WTC11 (cell line): ENCODE measurements at regions not wholly inside any gene's neighbourhood (a gene's known extent, or its start where the extent isn't known, plus 50 kb on each side); places are given as distances from the start of the nearest gene placed in this dataset.

Experiments
- ATAC-seq: fragments of 200-7000 bp; cut with Tn5 transposase; 2 replicates; pipeline ENCODE4 v1.10.0; 2021; ENCODE audit warnings: mild to moderate bottlenecking, moderate library complexity
- CTCF ChIA-PET: fragments of 300-600 bp; sonication (Branson Sonifier 250); formaldehyde crosslinking; loops from one replicate; lab custom pipeline; 2021; ENCODE audit warnings: antibody characterized with exemption; lab: Charles Lee
- POLR2A ChIA-PET: fragments of 350-600 bp; sonication (Branson Sonifier 250); formaldehyde crosslinking; loops from one replicate; lab custom pipeline; 2021; ENCODE audit warnings: antibody characterized with exemption; lab: Charles Lee
- DNase-seq: peaks from one replicate; pipeline ENCODE4 v3.0.0; 2021; ENCODE audit warnings: low spot score
- H3K27ac Mint-ChIP-seq: 2 replicates; pipeline ENCODE4 v1.8.0; 2021; ENCODE audit warnings: mixed read lengths
- H3K27me3 Mint-ChIP-seq: 2 replicates; pipeline ENCODE4 v1.8.0; 2021; ENCODE audit warnings: low read depth, mild to moderate bottlenecking, moderate library complexity, mixed read lengths
- H3K36me3 Mint-ChIP-seq: 2 replicates; pipeline ENCODE4 v1.8.0; 2021; ENCODE audit warnings: mixed read lengths
- H3K4me1 Mint-ChIP-seq: 2 replicates; pipeline ENCODE4 v1.8.0; 2022; ENCODE audit warnings: mixed read lengths
- H3K4me3 Mint-ChIP-seq: 2 replicates; pipeline ENCODE4 v1.8.0; 2021; ENCODE audit warnings: mild to moderate bottlenecking, moderate library complexity, mixed read lengths
- H3K9me3 Mint-ChIP-seq: 2 replicates; pipeline ENCODE4 v1.8.0; 2021; ENCODE audit warnings: mixed read lengths
- AR ChIP-seq: fragments of 250-450 bp; sonication (Bioruptor Pico); IDR thresholded peaks from 2 replicates; pipeline ENCODE4 v1.9.0; 2021; ENCODE audit warnings: mild to moderate bottlenecking
- ARID4B ChIP-seq: sonication (generic); formaldehyde crosslinking; IDR thresholded peaks from 2 replicates; pipeline ENCODE4 v1.8.0; 2023; ENCODE audit warnings: missing genetic modification reagents, mild to moderate bottlenecking, borderline replicate concordance
- ATF1 ChIP-seq: sonication (generic); formaldehyde crosslinking; IDR thresholded peaks from 2 replicates; pipeline ENCODE4 v1.8.1; 2023; ENCODE audit warnings: mild to moderate bottlenecking, moderate library complexity, missing genetic modification reagents
- CBFB ChIP-seq: sonication (generic); formaldehyde crosslinking; IDR thresholded peaks from 2 replicates; pipeline ENCODE4 v1.8.1; 2022; ENCODE audit warnings: mild to moderate bottlenecking, low read depth, missing genetic modification reagents
- ELF4 ChIP-seq: sonication (generic); formaldehyde crosslinking; IDR thresholded peaks from 2 replicates; pipeline ENCODE4 v1.8.1; 2022; ENCODE audit warnings: low read depth, mild to moderate bottlenecking, moderate library complexity, missing genetic modification reagents
- ETV6 ChIP-seq: sonication (generic); formaldehyde crosslinking; IDR thresholded peaks from 2 replicates; pipeline ENCODE4 v1.8.1; 2022; ENCODE audit warnings: mild to moderate bottlenecking, missing genetic modification reagents
- GABPB1 ChIP-seq: sonication (generic); formaldehyde crosslinking; IDR thresholded peaks from 2 replicates; pipeline ENCODE4 v1.8.1; 2023; ENCODE audit warnings: mild to moderate bottlenecking, missing genetic modification reagents
- GRHL2 ChIP-seq: fragments of 250-450 bp; sonication (Bioruptor Pico); IDR thresholded peaks from 2 replicates; pipeline ENCODE4 v1.8.0; 2022; ENCODE audit warnings: mild to moderate bottlenecking, moderate library complexity; ENCODE audit not compliant: insufficient replicate concordance, severe bottlenecking
- GTF2I ChIP-seq: fragments of 250-450 bp; sonication (Bioruptor Pico); conservative IDR thresholded peaks from 2 replicates; pipeline ENCODE4 v1.4.0; 2021; ENCODE audit warnings: mild to moderate bottlenecking
- IRF2 ChIP-seq: sonication (generic); formaldehyde crosslinking; IDR thresholded peaks from 2 replicates; pipeline ENCODE4 v1.8.0; 2022; ENCODE audit warnings: low read depth, missing genetic modification reagents, borderline replicate concordance
- MYBL2 ChIP-seq: sonication (generic); formaldehyde crosslinking; IDR thresholded peaks from 2 replicates; pipeline ENCODE4 v1.8.1; 2023; ENCODE audit warnings: mild to moderate bottlenecking, moderate library complexity, missing genetic modification reagents
- NFATC4 ChIP-seq: fragments of 250-450 bp; sonication (Bioruptor Pico); IDR thresholded peaks from 2 replicates; pipeline ENCODE4 v1.9.0; 2021; ENCODE audit warnings: mild to moderate bottlenecking
- OVOL2 ChIP-seq: fragments of 250-450 bp; sonication (Bioruptor Pico); IDR thresholded peaks from 2 replicates; pipeline ENCODE4 v1.9.0; 2021; ENCODE audit warnings: mild to moderate bottlenecking, borderline replicate concordance
- RORB ChIP-seq: fragments of 250-450 bp; sonication (Bioruptor Pico); IDR thresholded peaks from 2 replicates; pipeline ENCODE4 v1.9.0; 2021; ENCODE audit warnings: mild to moderate bottlenecking
- SOX15 ChIP-seq: fragments of 250-450 bp; sonication (Bioruptor Pico); IDR thresholded peaks from 2 replicates; pipeline ENCODE4 v1.9.0; 2021; ENCODE audit warnings: mild to moderate bottlenecking
- SP1 ChIP-seq: sonication (generic); formaldehyde crosslinking; conservative IDR thresholded peaks from 2 replicates; pipeline ENCODE4 v1.8.1; 2022; ENCODE audit warnings: missing genetic modification reagents
- ZBTB21 ChIP-seq: sonication (generic); formaldehyde crosslinking; IDR thresholded peaks from 2 replicates; pipeline ENCODE4 v1.8.1; 2023; ENCODE audit warnings: mild to moderate bottlenecking, missing genetic modification reagents, borderline replicate concordance
- ZNF121 ChIP-seq: sonication (generic); formaldehyde crosslinking; IDR thresholded peaks from 2 replicates; pipeline ENCODE4 v1.8.0; 2023; ENCODE audit warnings: missing genetic modification reagents
- ZNF317 ChIP-seq: sonication (generic); formaldehyde crosslinking; IDR thresholded peaks from 2 replicates; pipeline ENCODE4 v1.8.1; 2023; ENCODE audit warnings: low read depth, mild to moderate bottlenecking, moderate library complexity, missing genetic modification reagents, borderline replicate concordance
- ZNF512 ChIP-seq: sonication (generic); formaldehyde crosslinking; IDR thresholded peaks from 2 replicates; pipeline ENCODE4 v1.8.1; 2022; ENCODE audit warnings: missing genetic modification reagents, borderline replicate concordance
- ZNF671 ChIP-seq: fragments of 250-450 bp; sonication (Bioruptor Pico); IDR thresholded peaks from 2 replicates; pipeline ENCODE4 v1.8.0; 2021; ENCODE audit warnings: mild to moderate bottlenecking
- TF ChIP-seq, protein P1 (sequence below): sonication (generic); formaldehyde crosslinking; IDR thresholded peaks from 2 replicates; pipeline ENCODE4 v1.8.0; 2023; ENCODE audit warnings: missing genetic modification reagents
- TF ChIP-seq, protein P2 (sequence below): fragments of 250-450 bp; sonication (Bioruptor Pico); IDR thresholded peaks from 2 replicates; pipeline ENCODE4 v1.9.0; 2021; ENCODE audit warnings: mild to moderate bottlenecking
- TF ChIP-seq, protein P3 (sequence below): sonication (generic); formaldehyde crosslinking; IDR thresholded peaks from 2 replicates; pipeline ENCODE4 v1.8.0; 2022; ENCODE audit warnings: mild to moderate bottlenecking, missing genetic modification reagents

GRCh38 chr2:239657236-239657635 lies 256.4 kb upstream of the HDAC4 start:
- Mint-ChIP-seq H3K27me3 (no peaks in the 10 kb centered on the region; the same call in 1 of the 2 replicates), H3K27ac (no peak overlapping the region), H3K9me3 (no peaks in the 10 kb centered on the region), H3K4me1 (peaks cover 8% of the 10 kb centered on the region), H3K4me3 (no peak overlapping the region), H3K36me3 (no peaks in the 10 kb centered on the region)
- ATAC-seq (no peak), DNase-seq (no peak)
- ChIA-PET CTCF (interaction anchor here (0.7 kb wide), 1 partner anchor 54 kb away, joined by 3 read pairs; no protein-coding TSS in a partner anchor), POLR2A (no interaction called here)
- TF ChIP-seq, protein P1, sequence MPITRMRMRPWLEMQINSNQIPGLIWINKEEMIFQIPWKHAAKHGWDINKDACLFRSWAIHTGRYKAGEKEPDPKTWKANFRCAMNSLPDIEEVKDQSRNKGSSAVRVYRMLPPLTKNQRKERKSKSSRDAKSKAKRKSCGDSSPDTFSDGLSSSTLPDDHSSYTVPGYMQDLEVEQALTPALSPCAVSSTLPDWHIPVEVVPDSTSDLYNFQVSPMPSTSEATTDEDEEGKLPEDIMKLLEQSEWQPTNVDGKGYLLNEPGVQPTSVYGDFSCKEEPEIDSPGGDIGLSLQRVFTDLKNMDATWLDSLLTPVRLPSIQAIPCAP (CRISPR knock-in tag): no peak
- TF ChIP-seq ELF4 (CRISPR knock-in tag) (no peak), GRHL2 (CRISPR knock-in tag) (no peak), CBFB (CRISPR knock-in tag) (no peak), SOX15 (no peak), IRF2 (no peak), ZNF671 (CRISPR knock-in tag) (no peak), ZBTB21 (no peak), ZNF121 (CRISPR knock-in tag) (no peak), ZNF512 (CRISPR knock-in tag) (no peak), ETV6 (no peak), GABPB1 (CRISPR knock-in tag) (no peak), ARID4B (CRISPR knock-in tag) (no peak), NFATC4 (CRISPR knock-in tag) (no peak), ATF1 (CRISPR knock-in tag) (no peak), MYBL2 (CRISPR knock-in tag) (no peak)
- TF ChIP-seq, protein P2, sequence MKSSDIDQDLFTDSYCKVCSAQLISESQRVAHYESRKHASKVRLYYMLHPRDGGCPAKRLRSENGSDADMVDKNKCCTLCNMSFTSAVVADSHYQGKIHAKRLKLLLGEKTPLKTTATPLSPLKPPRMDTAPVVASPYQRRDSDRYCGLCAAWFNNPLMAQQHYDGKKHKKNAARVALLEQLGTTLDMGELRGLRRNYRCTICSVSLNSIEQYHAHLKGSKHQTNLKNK (CRISPR knock-in tag): no peak

DNA sequence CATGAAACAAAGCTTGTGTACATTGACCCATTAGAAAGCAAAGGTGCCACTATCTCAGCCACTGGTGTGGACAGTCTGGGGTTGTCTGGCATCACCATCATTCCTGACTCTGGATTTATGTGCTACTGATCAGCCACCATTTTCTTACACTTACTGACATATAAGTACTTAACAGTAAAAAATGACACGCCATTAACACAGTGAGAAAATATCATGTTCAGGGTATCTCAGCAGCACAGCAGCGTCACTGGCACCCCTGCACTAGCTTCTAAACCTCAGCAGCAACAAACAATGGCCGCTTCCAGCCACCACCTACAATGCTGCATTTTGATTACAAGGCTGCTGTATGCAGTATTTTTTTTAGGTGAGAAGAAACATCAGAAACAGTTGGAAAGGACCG lies 253.4 kb upstream of the HDAC4 start:
- H3K9me3 Mint-ChIP-seq: peaks cover 12% of the 10 kb centered on the region
- no peak overlapping the region for H3K27ac Mint-ChIP-seq
- no peak for TF ChIP-seq ZNF317 (CRISPR knock-in tag)
- TF ChIP-seq AR (CRISPR knock-in tag): no peak
- TF ChIP-seq, protein P3, sequence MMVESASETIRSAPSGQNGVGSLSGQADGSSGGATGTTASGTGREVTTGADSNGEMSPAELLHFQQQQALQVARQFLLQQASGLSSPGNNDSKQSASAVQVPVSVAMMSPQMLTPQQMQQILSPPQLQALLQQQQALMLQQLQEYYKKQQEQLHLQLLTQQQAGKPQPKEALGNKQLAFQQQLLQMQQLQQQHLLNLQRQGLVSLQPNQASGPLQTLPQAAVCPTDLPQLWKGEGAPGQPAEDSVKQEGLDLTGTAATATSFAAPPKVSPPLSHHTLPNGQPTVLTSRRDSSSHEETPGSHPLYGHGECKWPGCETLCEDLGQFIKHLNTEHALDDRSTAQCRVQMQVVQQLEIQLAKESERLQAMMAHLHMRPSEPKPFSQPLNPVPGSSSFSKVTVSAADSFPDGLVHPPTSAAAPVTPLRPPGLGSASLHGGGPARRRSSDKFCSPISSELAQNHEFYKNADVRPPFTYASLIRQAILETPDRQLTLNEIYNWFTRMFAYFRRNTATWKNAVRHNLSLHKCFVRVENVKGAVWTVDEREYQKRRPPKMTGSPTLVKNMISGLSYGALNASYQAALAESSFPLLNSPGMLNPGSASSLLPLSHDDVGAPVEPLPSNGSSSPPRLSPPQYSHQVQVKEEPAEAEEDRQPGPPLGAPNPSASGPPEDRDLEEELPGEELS (CRISPR knock-in tag): no peak
- no peak for TF ChIP-seq SP1 (CRISPR knock-in tag)
- TF ChIP-seq OVOL2 (CRISPR knock-in tag): no peak
- TF ChIP-seq RORB (CRISPR knock-in tag): no peak
- TF ChIP-seq GTF2I: no peak
- no peak for DNase-seq
- H3K4me3 Mint-ChIP-seq: no peak overlapping the region
- POLR2A ChIA-PET: no interaction called here
- H3K4me1 Mint-ChIP-seq: no peaks in the 10 kb centered on the region
- no peaks in the 10 kb centered on the region; the same call in 1 of the 2 replicates for H3K27me3 Mint-ChIP-seq
- CTCF ChIA-PET: no interaction called here
- ATAC-seq: no peak
- peaks cover 1% of the 10 kb centered on the region; the same call in 1 of the 2 replicates for H3K36me3 Mint-ChIP-seq
